ENCODE measurements at regions not wholly inside any gene's neighbourhood (a gene's known extent, or its start where the extent isn't known, plus 50 kb on each side); places are given as distances from the start of the nearest gene placed in this dataset.

- H3K9me3 ChIP-seq (ENCODE audit: control insufficient read depth, low read length, poor library complexity, severe bottlenecking) = no peaks in the 10 kb centered on the region
- DNase-seq = no peak
- no peak overlapping the region for H3K27ac Mint-ChIP-seq
- H3K27me3 Mint-ChIP-seq = peaks cover 22% of the 10 kb centered on the region
- ATAC-seq = no peak
- H3K4me3 Mint-ChIP-seq = no peak overlapping the region
- H3K36me3 Mint-ChIP-seq (ENCODE audit: low read depth) = peaks cover 2% of the 10 kb centered on the region
- no peaks in the 10 kb centered on the region for H3K4me1 Mint-ChIP-seq
Measured at GRCh38 chr10:29835055-29835454, 200.3 kb upstream of the SVIL start.

- Mint-ChIP-seq H3K4me3 (no peak overlapping the region), H3K27ac (no peak overlapping the region), H3K36me3 (ENCODE audit: low read depth) (peaks cover 2% of the 10 kb centered on the region), H3K4me1 (no peaks in the 10 kb centered on the region), H3K27me3 (peaks cover 16% of the 10 kb centered on the region)
- no peaks in the 10 kb centered on the region for H3K9me3 ChIP-seq (ENCODE audit: control insufficient read depth, low read length, poor library complexity, severe bottlenecking)
- DNase-seq (no peak), ATAC-seq (no peak)
Measured at GRCh38 chr10:29830531-29831512, 196.1 kb upstream of the SVIL start.

DNA sequence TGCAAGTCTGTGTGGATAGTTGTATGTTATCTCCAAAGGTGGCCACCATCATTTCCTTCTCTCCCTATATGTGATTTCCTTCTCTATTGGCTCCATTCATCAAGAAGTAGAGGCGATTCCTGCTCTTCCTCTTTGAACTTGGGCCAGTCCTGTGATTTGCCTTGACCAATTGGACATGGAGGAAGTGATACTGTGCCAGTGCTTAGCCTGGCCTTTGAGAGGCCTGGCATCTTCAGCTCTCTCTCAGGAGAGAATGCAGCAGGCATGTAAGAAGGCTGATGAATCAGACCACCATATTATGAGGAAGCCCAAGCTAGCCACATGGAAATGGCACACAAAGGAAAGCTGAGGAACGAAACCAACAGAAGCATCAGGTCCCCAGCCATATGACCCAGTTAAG is 195.0 kb upstream of the SVIL start:
- H3K4me3 Mint-ChIP-seq = no peak overlapping the region
- peaks cover 2% of the 10 kb centered on the region for H3K36me3 Mint-ChIP-seq (ENCODE audit: low read depth)
- H3K27ac Mint-ChIP-seq = no peak overlapping the region
- no peaks in the 10 kb centered on the region for H3K9me3 ChIP-seq (ENCODE audit: control insufficient read depth, low read length, poor library complexity, severe bottlenecking)
- no peak for ATAC-seq
- no peak for DNase-seq
- no peaks in the 10 kb centered on the region for H3K4me1 Mint-ChIP-seq
- peaks cover 7% of the 10 kb centered on the region for H3K27me3 Mint-ChIP-seq

DNA sequence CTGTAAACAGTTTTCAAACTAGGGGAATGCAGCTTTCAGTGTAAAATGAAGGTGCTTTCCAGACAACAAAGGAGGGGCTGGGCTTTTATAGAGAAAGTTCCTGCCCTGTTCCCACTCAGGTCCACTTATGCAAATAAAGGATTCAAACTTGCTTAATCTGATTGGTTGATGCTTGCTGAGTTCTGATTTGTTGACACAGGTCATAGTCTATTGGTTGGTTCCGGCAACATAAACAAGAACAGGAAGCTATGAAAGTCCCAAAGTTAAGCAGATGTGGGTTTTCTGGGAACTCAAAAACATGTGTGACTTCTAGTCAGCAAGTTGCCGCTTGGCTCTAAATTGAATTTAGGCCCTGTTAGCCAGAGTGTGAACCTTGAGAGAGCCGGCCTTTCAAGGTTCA is 194.2 kb upstream of the SVIL start:
- H3K9me3 ChIP-seq (ENCODE audit: control insufficient read depth, low read length, poor library complexity, severe bottlenecking) = no peaks in the 10 kb centered on the region
- Mint-ChIP-seq H3K4me1 (no peaks in the 10 kb centered on the region), H3K4me3 (no peak overlapping the region), H3K36me3 (ENCODE audit: low read depth) (peaks cover 2% of the 10 kb centered on the region), H3K27me3 (peaks cover 5% of the 10 kb centered on the region), H3K27ac (no peak overlapping the region)
- no peak for ATAC-seq
- DNase-seq = no peak

GRCh38 chr10:29828440-29828894 is 193.7 kb upstream of the SVIL start:
- H3K4me3 Mint-ChIP-seq = no peak overlapping the region
- H3K36me3 Mint-ChIP-seq (ENCODE audit: low read depth) = peaks cover 3% of the 10 kb centered on the region
- H3K9me3 ChIP-seq (ENCODE audit: control insufficient read depth, low read length, poor library complexity, severe bottlenecking) = no peaks in the 10 kb centered on the region
- peaks cover 8% of the 10 kb centered on the region for H3K27me3 Mint-ChIP-seq
- DNase-seq (no peak), ATAC-seq (no peak)
- no peak overlapping the region for H3K27ac Mint-ChIP-seq
- H3K4me1 Mint-ChIP-seq = no peaks in the 10 kb centered on the region

DNA sequence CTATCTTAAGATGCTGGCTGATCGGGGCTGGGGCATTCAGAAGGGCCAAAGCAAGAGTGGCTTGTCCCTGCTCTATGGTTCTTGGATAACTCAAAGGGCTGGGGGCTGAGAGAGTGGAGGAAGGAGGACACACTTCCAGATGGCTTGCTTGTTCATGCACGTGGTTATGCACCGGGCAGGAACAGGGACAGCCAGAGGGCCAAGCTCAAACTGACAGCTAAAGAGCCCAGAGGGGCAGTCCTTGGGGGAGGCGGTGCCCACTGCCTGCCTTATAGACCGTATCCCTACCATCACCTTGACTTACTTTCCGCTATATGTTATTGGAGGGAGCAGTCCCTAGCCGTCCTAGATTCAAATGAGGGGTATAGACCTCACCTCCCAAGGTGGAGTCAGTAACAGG is 192.7 kb upstream of the SVIL start:
- Mint-ChIP-seq H3K4me1 (no peaks in the 10 kb centered on the region), H3K27me3 (peaks cover 12% of the 10 kb centered on the region), H3K27ac (no peak overlapping the region), H3K36me3 (ENCODE audit: low read depth) (peaks cover 5% of the 10 kb centered on the region), H3K4me3 (no peak overlapping the region)
- H3K9me3 ChIP-seq (ENCODE audit: control insufficient read depth, low read length, poor library complexity, severe bottlenecking) = no peaks in the 10 kb centered on the region
- DNase-seq (no peak), ATAC-seq (no peak)

- H3K27me3 Mint-ChIP-seq = peaks cover 12% of the 10 kb centered on the region
- no peaks in the 10 kb centered on the region for H3K4me1 Mint-ChIP-seq
- H3K27ac Mint-ChIP-seq = no peak overlapping the region
- ATAC-seq (no peak), DNase-seq (no peak)
- no peak overlapping the region for H3K4me3 Mint-ChIP-seq
- no peaks in the 10 kb centered on the region for H3K9me3 ChIP-seq (ENCODE audit: control insufficient read depth, low read length, poor library complexity, severe bottlenecking)
- peaks cover 3% of the 10 kb centered on the region for H3K36me3 Mint-ChIP-seq (ENCODE audit: low read depth)
Measured at GRCh38 chr10:29826801-29827450, 192.2 kb upstream of the SVIL start.

- H3K4me1 Mint-ChIP-seq = no peaks in the 10 kb centered on the region
- ATAC-seq (no peak), DNase-seq (no peak)
- no peaks in the 10 kb centered on the region for H3K9me3 ChIP-seq (ENCODE audit: control insufficient read depth, low read length, poor library complexity, severe bottlenecking)
- no peak overlapping the region for H3K27ac Mint-ChIP-seq
- peaks cover 15% of the 10 kb centered on the region for H3K27me3 Mint-ChIP-seq
- peaks cover 3% of the 10 kb centered on the region for H3K36me3 Mint-ChIP-seq (ENCODE audit: low read depth)
- no peak overlapping the region for H3K4me3 Mint-ChIP-seq
Measured at GRCh38 chr10:29826221-29826620, 191.4 kb upstream of the SVIL start.

GRCh38 chr10:29823553-29824080 is 188.8 kb upstream of the SVIL start:
- H3K9me3 ChIP-seq (ENCODE audit: control insufficient read depth, low read length, poor library complexity, severe bottlenecking) = no peaks in the 10 kb centered on the region
- H3K27me3 Mint-ChIP-seq = peaks cover 17% of the 10 kb centered on the region
- no peaks in the 10 kb centered on the region for H3K4me1 Mint-ChIP-seq
- no peak overlapping the region for H3K4me3 Mint-ChIP-seq
- peaks cover 3% of the 10 kb centered on the region for H3K36me3 Mint-ChIP-seq (ENCODE audit: low read depth)
- no peak for ATAC-seq
- DNase-seq = no peak
- H3K27ac Mint-ChIP-seq = no peak overlapping the region

- ATAC-seq = no peak
- Mint-ChIP-seq H3K4me1 (no peaks in the 10 kb centered on the region), H3K27ac (no peak overlapping the region), H3K27me3 (peaks cover 30% of the 10 kb centered on the region), H3K36me3 (ENCODE audit: low read depth) (peaks cover 3% of the 10 kb centered on the region), H3K4me3 (no peak overlapping the region)
- H3K9me3 ChIP-seq (ENCODE audit: control insufficient read depth, low read length, poor library complexity, severe bottlenecking) = no peaks in the 10 kb centered on the region
- no peak for DNase-seq
Measured at GRCh38 chr10:29820890-29821461, 186.2 kb upstream of the SVIL start.

DNA sequence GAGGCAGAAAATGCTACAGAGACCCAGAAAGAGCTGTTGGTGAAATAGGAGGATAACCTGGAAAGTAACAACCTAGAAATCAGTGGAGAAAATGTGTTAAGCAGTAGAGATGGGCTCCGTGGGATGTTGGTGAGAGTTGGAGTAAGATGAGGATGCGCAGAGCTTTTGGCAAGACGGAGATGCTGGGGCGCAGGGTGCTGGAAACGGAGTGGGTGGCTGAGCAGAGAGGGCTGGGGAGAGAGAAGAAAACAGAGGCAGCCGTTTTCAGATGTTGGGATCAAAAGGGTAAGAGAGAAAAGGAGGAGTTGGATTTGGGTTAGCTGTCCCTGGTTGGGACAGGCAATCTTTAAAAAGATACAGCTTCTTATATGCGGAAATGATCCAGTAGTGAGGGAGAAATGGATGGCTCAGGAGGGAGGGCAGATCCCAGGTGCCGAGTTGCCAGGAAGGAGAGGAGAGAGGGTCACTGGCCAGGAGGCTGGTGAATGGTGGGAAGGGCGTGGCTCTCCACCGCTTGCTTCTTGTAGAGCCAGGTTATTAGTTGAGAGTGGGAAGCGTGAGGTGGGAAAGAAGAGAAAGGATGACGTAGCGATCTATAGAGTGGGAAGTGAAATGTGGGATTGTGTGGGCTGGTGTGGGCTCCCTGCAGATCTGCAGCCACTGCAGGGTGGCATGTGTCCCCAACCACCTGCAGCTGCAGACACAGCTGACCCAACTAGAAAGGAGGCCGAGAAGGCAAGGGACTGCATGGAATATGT is 182.2 kb upstream of the SVIL start:
- DNase-seq = no peak
- H3K4me3 Mint-ChIP-seq = no peak overlapping the region
- ATAC-seq = no peak
- H3K4me1 Mint-ChIP-seq = peaks cover 6% of the 10 kb centered on the region
- H3K9me3 ChIP-seq (ENCODE audit: control insufficient read depth, low read length, poor library complexity, severe bottlenecking) = no peaks in the 10 kb centered on the region
- H3K36me3 Mint-ChIP-seq (ENCODE audit: low read depth) = peaks cover 2% of the 10 kb centered on the region
- no peak overlapping the region for H3K27ac Mint-ChIP-seq
- H3K27me3 Mint-ChIP-seq = peaks cover 17% of the 10 kb centered on the region

- H3K27ac Mint-ChIP-seq = no peak overlapping the region
- DNase-seq (no peak), ATAC-seq (no peak)
- peaks cover 20% of the 10 kb centered on the region for H3K27me3 Mint-ChIP-seq
- H3K9me3 ChIP-seq (ENCODE audit: control insufficient read depth, low read length, poor library complexity, severe bottlenecking) = no peaks in the 10 kb centered on the region
- peaks cover 2% of the 10 kb centered on the region for H3K36me3 Mint-ChIP-seq (ENCODE audit: low read depth)
- no peak overlapping the region for H3K4me3 Mint-ChIP-seq
- H3K4me1 Mint-ChIP-seq = peaks cover 6% of the 10 kb centered on the region
Measured at GRCh38 chr10:29815572-29815971, 180.8 kb upstream of the SVIL start.

Data from T-helper 17 cell (primary cell).